NCI-H446 treated with DMSO at 0.1 percent for 48 hours (cell line): ENCODE measurements at regions not wholly inside any gene's neighbourhood (a gene's known extent, or its start where the extent isn't known, plus 50 kb on each side); places are given as distances from the start of the nearest gene placed in this dataset.

ENCODE experiments used
- DNase-seq: peaks from one replicate; lab custom pipeline; 2025; lab: John Stamatoyannopoulos, UW

DNA sequence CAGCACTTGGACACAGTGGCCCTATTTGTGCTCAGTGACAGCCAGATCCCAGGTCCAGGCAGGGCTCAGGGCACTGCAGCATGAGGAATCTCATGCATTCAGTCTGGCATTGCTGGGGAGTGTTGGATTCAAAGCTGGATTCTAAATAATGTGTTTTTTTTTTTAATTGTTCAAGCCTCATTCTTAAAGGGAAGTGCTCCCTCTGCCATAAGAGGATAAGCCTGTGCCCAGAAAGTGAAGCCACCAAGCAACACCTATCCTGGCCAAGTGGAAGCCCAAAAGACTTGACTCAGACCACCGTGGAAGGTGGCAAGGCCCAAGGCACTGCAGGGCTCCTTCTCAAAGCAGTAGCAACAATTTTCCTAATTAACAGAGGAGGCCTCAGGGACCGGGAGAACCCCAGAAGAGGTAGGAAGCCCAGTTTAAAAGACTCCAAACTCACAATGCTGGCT is 135.6 kb downstream of the ACTL7B start:
- DNase-seq: no peak

DNA sequence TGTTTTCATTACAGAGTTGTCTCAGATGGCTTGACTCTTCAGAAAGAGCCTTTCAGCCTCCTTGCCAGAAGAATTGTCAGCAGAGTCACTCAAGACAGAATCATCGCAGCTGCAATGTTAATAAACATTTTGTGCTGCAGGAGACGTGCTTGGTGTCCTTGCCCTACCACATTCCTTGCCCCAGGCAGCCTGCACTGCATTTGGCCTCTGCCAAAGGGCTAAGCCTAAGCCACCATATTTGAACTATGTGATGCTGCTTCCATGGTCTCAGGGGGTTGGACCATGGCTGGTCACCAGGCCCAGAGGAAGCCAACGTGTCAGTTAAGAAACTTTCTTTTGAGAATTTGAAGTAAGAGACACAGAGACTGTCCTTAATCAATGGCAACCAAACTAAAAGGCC is 145.4 kb downstream of the ACTL7B start:
- DNase-seq: no peak

DNA sequence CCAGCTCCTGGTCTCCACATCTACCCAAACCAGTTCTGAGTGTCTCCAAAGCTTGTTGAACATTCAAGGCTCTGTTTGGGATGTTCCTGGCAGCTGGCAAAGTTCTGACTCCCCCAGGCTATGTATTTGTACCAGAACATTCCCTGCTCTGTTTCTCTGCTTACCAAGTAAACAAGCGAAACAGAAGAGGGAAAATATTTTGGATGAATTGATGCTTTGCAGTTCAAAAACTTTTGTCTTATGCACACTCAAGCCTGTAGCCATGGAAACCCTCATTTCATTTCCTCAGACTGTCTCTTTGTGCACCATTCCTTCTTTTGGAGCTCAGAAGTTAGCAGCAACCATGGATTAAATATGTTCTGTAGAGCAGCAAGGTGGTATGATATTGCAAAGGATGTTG is 145.8 kb downstream of the ACTL7B start:
- no peak for DNase-seq

DNA sequence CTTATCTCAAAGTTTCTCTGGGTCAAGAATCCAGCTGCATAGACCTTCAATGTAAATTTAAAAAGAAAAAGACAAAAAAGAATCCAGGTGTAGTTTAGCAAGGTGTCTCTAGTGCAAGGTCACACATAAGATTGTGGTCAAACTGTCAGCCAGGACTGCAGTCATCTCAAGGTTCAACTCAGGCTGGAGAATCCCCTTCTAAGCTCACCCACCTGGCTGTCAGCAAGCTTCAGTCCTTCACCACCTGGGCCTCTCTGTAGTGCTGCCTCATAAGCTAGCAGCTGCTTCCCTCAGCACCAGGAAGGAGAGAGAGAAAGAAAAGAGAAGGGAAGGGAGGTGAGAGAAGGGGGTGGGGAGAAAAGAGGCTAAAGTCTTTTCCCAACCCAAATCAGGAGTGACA is 146.7 kb downstream of the ACTL7B start:
- DNase-seq: no peak

DNA sequence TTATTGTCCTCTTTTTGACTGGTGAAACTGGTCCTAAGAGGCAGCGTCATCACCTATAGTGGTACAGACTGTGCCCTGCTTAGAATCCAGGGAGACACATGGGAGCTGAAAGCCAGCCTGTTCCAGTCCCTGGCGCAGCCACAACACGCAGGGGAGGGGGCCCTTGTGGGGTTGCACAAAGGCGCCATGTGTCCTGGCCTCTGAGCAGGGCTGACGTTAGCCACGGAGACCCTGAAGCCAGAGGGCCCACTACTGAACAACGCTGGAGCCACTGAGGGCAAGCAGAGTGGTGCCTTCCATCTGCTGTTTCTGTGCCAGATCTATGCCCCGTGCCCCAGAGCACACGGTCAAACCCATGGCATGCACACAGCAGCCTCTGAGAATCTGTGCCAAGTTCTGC is 147.3 kb downstream of the ACTL7B start:
- no peak for DNase-seq

DNA sequence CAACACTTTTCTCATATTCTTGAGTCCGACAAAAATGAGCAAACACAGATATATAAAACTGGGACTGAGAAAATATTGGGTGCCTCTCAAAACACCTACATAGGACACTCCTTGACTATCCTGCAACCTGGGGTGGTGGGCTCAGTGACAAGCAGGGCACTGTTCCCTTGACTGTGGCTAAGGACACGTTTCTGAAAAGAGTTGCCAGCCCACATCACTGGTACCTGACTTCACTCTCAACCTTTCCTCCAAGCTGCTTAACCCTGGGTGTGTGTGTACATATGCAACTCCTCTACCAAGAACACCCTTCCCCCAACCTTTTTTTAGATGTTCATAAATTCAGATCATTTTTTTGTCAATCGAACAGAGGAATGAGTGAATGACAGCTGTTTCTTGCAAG is 148.7 kb downstream of the ACTL7B start:
- no peak for DNase-seq

DNA sequence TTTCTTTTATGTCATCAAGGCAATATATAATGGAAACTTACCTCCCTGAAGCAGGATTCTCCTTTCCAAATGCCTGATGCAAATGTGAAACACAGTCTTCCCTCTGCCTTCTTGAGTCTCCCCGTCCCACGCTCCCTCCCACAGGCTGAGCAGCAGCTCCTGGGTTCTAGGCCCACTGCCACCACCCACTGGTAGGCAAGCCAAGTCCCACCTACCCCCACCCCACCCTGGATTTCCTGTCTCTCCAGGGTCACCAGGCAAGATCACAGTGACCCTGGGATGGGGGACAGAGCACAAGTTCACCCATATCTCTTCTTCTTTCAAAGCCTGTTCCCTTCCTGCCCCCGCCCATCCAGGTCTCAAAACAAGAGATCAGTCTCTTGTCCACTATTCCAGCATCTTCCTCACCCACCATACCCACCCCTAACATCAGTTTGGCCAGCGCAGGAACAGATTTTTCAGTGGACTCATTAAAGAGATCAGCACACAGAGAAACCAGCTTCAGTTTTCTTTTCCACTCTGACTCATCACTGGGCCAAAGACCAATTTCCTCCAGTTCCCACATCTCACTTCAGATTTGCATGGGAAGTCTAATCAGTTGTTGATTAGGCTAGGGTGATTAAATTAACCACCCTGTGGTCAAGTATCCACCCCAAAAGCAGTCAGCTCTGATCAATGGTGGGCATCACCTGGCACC is 151.5 kb downstream of the ACTL7B start:
- no peak for DNase-seq

DNA sequence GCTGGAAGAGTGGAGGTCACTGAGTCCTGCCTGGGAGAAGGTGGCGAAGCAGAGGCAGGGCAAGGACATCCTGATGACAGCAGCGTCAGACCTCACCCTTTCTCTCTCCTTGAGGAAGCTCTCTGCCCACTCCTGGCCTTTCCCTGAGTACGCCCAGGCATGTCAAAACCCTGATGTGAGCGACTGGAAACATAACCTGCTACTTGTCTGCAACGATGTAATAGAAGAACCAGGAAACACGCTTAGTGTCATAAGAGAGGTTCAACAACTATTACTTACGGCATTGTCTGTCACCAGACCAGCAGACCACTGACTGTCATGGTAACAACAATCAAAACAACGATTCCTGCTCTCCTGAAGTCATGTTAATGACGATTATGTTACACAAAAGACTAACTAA is 152.4 kb downstream of the ACTL7B start:
- no peak for DNase-seq

DNA sequence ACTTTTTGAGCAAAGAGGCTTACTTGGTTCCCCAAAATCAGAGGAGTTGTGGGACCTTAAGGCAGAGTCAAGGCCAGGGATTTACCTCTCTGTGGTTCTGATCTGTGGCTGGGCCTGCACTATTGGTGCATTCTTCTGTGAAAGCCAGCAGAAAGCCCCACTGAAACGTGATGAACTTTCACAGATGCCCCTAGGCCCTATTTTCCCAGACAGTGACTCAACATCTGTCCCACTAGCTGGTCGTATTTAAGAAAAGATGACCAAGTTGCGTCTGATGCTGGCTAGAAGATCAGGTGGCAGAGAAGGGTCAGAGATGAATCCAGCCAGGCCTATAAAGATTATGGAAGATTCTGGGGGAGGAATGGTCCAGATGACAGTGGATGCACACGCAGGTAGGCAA is 153.1 kb downstream of the ACTL7B start:
- DNase-seq: no peak

DNA sequence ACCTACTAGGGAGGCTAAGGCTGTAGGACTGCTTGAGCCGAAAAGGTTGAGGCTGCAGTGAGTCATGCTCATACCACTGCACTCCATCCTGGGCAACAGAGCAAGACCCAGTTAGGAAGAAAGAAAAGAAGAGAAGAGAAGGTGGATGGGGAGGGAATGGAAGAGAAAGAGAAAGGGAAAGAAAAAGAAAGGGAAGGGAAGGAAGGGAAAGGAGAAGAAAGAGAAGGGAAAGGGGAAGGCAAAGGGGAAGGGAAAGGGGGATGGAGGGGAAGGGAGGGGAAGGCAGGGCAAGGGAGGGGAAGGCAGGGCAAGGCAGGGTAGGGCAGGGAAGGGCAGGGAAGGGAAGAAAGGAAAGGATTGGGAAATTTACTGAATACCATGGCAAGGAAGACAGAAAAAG is 157.0 kb downstream of the ACTL7B start:
- DNase-seq: no peak

DNA sequence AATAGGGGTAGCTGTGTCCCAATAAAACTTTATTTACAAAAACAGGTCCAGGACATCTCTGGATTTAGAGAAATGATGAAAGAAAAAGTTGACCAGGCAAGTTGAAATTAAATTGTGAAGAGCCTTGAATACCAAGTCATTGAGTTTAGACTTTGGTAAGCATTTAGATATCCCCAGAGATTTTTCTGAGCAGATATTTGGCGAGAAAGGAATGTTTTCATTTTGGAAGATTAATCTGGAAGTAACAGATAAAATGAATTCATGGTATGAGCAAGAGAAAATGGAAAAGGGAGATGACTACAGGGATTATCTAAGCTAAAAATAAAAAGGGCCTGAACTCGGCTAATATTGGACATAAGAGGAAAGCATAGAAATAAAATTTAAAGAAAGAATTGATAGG is 157.6 kb downstream of the ACTL7B start:
- no peak for DNase-seq

DNA sequence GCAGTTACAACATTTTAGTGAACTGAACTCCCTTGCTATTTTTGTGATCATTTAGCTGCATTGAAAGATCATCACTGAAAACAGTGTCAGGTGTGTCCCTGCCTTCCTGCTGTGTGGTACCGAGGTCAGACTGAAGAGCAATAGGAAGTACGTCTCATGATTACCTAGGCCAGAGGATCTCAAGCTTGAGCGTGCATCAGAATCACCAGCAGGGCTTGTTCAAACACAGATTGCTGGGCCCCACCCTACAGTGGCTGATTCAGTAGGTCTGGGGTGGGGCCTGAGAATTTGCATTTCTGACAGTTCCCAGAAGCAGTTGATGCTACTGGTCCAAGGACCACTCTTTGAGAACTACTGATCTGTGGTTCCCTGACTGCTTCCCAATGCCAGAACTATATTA is 159.6 kb downstream of the ACTL7B start:
- no peak for DNase-seq

DNA sequence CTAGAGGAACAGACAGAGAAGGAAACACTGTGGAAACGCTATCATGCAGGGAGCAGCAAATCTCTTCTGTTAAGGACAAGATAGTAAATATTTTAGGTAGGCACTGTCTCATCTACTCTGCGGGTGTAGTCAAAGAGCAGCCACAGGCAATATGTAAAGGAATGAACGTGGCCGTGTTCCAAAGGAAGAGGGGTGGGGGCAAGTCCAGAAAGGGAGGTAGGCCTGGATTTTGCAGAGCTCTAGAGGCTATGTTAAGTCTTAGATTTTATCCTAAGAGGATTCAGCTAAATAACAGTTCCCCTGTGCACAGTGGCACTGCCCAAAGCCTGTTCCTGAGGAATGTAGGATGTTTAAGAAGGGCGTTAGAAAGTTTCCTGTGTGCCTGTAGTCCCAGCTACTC is 161.6 kb downstream of the ACTL7B start:
- no peak for DNase-seq

DNA sequence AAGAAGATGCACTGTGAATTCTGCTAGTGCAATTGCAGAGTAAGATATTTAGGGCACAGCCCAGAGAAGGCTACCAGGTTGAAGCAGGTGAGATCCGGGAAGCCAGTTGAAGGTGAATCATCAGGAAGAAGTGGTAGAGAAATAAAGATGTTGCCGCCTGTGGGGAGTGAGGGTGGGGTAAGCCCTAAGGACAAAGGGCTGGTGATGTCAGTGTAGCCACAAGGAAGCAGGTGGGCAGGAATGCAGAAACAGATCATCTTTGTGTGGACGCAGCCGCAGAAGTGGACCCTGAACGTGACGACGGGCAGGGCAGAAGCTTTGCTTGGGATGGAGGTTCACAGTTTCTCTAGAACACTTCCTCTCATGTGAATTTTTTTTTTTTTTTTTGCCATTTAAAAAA is 164.2 kb downstream of the ACTL7B start:
- DNase-seq: no peak

DNA sequence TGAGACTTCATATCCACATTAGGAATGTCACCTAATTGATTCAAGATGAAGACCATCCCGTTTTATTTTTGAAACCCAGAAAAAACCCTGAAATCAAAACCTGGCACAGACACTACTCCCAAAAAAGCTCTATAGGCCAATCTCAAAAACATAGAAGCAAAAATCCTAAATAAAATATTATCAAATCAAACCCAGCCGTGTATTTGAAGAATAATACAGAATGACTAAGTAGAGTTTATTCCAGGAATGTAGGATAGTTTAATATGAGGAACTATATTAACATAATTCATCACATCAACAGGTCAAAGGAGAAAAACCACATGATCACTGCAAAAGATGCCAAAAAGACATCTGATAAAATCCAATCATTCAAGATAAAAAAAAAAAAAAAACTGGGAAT is 167.1 kb downstream of the ACTL7B start:
- no peak for DNase-seq

DNA sequence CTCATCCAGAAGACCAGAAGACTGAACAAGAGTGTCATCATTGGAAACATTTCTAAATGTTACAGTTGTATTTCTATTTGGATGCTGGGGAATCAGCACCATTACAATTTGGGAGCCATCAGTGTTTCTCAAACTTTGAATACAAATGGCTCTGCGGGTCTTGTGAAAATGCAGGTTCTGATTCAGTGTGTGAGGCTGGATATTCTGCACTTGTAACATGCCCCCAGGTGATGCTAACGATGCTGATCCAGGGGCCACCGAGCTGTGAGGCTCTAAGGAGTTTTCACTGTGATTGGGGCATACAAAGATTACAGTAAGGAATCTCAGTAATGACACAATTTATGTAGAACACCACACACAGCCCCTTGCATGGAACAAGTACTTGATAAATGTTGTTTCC is 167.7 kb downstream of the ACTL7B start:
- no peak for DNase-seq

DNA sequence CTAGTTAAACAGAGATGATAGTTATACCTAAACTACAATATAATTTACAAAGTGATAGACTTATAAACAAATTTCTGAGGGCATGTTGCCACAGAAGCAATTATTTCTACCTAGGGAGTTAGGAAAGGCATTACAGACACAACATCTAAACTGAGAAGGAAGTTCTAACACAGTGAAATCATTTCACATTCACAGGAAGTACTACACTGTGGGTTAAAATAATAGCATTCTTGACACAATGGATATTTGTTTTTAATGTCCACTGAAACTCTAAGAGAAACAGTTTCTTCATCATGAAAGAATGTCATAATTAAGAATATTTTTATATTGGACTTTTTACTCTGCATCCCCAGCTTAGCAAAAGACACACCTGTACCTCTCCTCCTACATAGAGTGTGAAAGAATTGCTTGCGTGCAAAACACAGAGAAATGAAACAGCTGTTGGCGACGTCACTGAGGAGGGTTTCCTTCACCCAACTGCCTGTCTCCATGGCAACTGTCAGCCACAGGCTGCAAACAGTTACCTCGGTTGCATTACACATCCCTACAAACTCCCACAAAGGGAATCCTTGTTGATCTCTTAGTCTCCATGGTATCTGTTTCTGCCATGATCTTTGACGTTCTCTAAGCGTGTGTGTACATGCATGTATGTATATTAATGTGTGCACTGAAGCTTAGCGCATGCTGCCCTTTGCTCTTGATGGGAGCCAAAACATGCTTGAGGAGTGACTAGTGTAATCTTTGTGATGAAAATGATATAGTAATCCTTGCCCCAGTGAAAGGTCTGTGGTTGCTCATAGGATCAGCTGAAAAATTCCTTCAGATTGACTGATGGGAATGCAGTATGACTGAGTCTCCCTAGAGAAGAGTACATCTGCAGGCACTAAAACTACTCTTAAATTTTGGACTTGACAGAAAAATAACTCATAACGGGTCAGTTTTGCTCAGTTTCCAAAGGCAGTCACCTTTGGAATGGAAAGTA is 168.5 kb downstream of the ACTL7B start:
- DNase-seq: no peak

DNA sequence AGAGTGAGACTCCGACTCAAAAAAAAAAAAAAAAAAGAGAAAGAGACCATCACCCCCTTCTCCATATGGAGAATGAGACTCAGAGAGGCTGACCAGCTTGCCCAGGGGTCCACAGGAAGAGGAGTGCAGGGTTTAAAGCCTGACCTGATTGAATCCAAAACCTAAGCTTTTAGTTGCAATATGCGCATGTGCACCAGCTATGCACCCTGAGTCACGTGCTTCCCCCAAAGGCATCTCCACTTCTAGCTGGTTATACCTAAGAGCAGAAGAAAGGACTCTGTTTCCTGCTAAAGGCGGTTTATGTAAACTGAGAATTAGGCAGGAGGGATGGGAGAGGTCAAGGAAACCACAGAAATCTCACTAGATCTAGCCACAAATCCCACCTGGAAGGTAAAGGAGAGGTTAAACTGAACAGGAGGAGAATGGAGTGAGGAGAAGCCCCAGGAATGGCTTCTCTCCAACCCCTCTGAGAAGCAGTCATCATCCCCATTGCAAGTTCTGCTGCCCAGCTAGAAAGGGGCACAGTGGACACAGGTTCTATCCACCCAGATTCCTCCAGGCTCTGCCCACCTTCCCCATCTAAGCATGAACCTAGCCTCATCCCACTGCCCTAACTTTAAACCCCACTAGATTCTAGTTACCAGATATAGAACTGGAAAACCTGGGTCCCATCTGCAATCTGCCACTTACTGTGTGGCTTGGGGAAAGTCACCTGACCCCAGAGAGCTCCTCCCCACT is 171.3 kb downstream of the ACTL7B start:
- DNase-seq: no peak

DNA sequence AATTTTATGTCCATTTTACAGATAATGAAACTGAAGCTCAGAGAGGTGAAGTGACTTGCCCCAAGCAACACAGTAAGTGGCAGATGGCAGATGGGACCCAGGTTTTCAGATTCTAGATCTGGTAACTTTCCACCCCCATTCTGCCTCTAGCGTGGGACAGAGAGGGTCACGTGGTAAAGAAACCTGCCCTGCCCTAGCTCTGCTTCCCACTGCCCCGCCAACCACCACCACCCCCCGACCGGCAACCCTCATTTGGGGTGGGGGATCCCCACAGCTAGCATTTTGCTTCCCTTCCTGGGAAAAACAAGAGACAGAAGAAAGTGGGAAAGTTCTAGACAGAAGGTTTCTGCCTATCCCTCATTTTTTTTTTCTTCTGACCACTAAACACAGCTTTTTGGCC is 172.5 kb downstream of the ACTL7B start:
- no peak for DNase-seq

DNA sequence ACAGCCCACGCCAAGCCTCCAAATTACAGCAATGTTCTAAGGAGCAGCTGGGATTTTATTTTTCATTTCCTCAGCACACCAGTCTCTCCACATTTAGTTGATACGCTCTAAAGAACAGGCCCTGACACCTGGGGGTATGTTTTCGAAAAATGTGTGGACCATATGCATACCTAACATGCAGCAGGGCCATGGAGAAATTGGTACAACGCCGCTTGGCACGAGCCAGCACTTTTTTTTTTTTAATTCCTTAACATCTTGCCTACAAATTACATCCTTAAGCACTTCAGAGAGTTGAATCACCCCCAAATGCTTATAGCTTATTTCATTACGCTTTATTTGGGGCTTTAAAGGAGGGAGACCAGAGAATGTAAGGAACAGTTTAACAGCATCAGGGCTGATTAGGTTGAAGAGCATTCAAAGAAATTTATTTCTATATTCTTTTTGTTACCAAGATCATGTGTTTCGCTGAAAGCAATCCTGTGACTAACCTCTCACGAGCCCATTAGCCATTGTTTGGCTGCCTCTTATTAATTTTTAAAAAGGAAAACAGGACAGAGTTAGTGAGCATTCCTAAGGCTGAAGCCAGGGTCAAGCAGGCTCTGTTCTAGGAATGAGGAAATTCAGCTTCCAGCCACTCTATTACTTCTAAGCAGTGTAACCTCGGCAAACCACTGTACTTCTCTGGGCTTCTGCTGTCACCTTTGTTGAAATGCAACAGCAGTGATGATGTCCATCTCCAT is 173.8 kb downstream of the ACTL7B start:
- DNase-seq: no peak

DNA sequence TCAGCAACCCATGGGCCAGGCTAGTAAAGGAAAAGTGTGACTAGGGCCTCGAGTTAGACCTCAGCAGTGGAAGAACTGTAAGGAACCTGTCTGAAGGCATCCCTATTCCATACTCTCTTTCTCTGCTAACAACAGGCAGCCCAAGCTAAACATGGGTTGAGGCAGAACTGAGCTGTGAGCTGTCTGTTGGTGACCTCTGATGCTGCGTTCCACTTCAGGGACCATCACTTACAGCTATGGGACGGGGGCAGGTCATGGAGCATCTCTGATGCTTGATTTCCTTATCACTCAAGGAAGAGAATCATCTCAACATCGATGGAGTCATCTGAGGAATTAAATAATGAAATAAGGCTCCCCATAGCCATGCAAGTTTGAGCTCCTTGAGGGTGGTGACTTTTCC is 174.8 kb downstream of the ACTL7B start:
- DNase-seq: no peak

DNA sequence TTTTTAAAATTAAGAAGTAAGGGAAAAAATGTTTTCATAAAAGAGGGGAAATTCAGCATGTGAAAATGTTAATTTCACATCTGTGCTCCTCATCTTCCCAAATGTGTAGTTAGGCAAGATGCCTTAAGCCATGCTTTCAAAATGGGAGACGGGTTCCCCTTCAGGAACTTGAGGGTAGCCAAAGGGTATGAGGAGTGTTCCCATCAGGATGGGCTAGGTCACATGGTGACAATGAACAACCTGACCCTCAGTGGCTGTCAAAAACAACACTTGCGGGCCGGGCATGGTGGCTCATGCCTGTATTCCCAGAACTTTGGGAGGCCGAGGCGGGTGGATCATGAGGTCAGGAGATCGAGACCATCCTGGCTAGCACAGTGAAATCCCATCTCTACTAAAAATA is 178.0 kb downstream of the ACTL7B start:
- no peak for DNase-seq
